ENCODE measurements at regions not wholly inside any gene's neighbourhood (a gene's known extent, or its start where the extent isn't known, plus 50 kb on each side); places are given as distances from the start of the nearest gene placed in this dataset.

DNA sequence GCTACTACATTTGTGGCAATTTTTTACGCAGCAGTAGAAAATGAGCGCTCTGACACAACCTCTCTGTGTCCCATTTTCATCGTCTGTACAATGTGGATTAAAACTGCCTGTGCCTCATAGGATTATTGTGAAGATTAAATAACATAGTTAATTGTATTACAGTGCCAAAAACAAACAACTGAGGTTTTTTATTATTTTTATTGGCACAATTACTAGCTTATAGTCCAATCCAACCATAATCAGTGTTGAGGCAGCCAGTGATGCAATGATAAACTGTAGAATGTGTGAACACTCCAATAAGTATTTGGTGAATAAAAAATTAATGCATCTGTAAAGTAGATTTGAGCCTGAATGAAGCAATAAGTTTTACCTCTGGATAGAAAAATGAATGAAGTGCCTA lies 588.3 kb downstream of the DNAH5 start:
- TF ChIP-seq POLR2AphosphoS5 (IDR thresholded peaks at IDR 0.05) (no peak), POLR2A (IDR thresholded peaks at IDR 0.05) (no peak)
